NCI-H1417 treated with DMSO at 0.1 percent for 48 hours (cell line): ENCODE measurements at regions not wholly inside any gene's neighbourhood (a gene's known extent, or its start where the extent isn't known, plus 50 kb on each side); places are given as distances from the start of the nearest gene placed in this dataset.

Experiments used
- DNase-seq: peaks from one replicate; lab custom pipeline; 2025; lab: John Stamatoyannopoulos, UW

DNA sequence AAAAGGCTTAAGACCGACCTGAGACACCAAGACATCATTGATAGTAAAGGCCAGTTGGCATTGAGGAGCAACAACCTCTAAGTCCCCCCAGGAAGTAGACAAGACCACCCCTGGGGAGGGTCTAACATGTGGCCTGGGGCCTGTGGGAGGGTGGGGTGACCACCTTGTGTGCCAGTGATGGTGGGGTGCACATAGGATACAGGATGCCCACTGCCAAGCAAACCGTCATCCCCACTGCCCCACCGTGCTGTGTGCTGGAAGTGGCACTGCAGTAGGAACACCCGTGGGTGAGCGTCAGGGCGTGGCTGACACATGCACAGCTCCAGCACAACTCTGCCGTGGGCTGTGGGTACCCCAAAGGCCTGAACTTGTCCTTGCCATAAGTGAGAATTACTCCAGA, 84.3 kb upstream of the LGALSL start:
- DNase-seq = no peak

- DNase-seq = no peak
Measured at GRCh38 chr2:64371727-64372126, 82.2 kb upstream of the LGALSL start.

DNA sequence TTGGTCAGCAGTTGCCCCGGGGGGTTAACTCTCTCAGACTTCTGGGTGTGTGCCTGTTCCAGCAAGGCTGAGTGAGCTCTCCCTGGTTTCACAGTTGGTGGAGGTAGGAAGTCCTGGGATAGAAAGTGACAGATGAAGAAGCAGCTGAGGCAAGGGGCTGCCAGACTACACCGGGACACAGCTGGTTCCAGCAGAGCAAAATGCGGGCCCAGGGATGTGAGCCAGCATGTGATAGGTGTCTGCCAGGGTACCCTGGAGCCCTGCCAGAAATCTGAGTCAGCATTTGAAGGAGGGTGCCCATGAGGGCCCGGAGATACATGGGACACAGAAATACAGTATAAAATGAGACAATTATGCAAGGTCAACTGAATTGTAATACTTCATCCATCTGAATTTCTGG, 79.3 kb upstream of the LGALSL start:
- DNase-seq = no peak

- no peak for DNase-seq
Measured at GRCh38 chr2:64376926-64377325, 77.0 kb upstream of the LGALSL start.

GRCh38 chr2:64379186-64379585, 74.8 kb upstream of the LGALSL start:
- no peak for DNase-seq

- DNase-seq = no peak
Measured at GRCh38 chr2:64380853-64381527, 73.0 kb upstream of the LGALSL start.

DNA sequence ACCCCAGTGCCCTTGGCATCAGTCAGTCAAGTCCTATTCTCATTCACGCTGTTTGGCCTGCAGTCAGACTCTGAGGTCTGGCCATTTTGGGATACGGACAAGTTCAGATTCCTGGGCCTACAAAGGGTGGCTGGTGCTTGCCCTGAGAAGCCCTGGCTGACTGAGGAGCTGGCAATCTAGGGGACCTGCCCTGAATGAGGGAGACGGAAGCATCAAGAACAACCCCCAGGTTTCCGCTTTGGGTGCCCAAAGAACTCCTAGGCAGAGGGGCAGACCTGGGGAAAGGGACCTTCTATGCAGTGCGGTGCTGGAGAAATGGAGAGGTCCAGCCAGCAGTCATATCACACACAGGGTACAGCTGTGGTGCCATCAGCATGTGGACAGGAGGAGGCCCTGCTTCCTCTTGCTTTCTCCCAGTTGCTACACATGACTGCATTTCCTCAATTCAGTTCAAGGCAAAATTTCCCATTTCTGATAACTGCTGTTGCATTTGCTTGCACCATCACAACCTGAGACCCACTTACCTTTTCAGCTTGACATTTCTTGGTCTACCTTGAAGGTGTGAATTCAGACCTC, 70.9 kb upstream of the LGALSL start:
- no peak for DNase-seq

- no peak for DNase-seq
Measured at GRCh38 chr2:64383881-64384280, 70.1 kb upstream of the LGALSL start.

DNA sequence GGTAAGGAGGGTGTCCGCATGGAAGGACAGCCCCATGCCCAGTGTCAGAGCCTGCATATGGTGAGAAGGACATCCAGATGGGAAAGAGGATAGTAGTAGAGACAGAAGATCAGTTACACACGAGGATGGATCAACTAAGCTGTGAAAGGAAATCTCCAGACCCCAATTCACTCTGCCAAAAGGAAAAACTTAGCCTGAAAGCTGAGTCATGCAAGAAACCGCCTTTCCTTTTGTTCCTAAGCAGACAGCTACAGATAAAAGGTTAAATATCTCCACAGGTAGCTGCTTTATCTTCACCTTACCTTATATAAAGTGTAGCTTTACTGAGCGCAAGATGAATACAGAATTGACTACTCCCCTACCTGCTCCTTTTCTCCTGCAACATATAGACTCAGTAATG, 67.3 kb upstream of the LGALSL start:
- no peak for DNase-seq

DNA sequence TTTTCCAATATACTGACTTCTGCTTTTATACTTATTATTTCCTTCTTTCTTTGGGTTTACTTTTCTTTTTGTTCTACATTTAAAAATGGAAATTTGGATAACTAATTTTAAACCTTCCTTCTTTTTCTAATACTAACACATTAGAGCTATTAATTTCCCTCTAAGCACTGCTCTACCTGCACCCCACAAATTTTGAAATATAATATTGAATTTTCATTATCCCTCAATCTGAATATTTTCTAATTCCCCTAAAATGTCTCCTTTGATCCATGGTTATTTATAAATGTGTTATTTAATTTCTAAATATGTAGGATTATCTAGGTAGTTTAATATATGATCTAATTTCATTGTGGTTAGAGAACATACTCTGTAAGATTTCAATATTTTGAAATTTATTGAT, 63.4 kb upstream of the LGALSL start:
- no peak for DNase-seq

- DNase-seq = no peak
Measured at GRCh38 chr2:64391424-64391823, 62.5 kb upstream of the LGALSL start.

DNA sequence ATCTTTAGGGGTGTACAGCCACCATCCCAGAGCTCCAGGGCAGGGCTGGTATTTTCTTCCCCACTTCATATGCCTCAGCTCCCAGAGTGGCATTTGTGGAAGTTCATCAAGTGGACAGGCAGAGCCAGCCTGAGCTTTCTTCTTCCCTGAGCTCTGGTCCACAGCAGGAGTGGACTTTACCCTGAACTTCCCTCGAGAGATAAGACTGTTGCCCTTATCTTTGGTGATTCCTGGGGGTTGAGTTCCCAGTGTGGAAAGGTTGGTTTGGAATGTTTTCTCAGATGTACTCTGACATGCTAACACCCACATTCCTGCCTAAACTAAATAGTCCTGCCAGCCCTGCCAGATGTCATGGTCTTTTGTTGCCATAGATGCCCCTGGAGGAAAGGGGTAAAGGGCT, 62.0 kb upstream of the LGALSL start:
- DNase-seq = no peak

GRCh38 chr2:64392529-64392928, 61.4 kb upstream of the LGALSL start:
- no peak for DNase-seq

DNA sequence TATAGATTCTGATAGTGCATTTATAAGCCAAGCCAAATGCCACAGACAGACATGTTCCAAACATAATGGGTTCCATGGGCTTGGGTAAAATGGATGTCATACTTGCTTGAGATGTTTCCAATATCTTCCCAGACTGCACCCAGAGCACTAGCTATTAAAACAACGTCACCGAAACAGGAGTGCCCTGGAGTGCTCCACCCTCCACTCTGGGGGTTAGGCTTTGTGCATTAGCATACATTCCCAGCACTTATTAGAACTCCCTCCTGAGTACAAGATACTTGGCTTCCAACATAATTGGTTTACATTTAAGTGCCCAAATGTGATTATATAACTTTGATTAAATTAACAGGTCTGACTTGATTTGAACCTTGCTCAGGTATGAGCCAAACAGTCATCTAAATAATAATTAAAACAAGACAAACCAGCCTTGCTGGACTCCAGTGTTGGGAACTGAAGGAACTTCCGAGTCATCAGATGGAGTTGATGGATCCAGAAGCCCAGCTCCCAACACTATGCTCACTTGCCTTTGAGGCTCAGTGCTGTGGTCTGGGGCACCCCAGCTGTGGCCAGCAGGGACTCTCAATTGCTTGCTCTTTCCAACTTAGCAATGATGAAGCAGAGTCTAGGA, 60.5 kb upstream of the LGALSL start:
- DNase-seq = no peak

DNA sequence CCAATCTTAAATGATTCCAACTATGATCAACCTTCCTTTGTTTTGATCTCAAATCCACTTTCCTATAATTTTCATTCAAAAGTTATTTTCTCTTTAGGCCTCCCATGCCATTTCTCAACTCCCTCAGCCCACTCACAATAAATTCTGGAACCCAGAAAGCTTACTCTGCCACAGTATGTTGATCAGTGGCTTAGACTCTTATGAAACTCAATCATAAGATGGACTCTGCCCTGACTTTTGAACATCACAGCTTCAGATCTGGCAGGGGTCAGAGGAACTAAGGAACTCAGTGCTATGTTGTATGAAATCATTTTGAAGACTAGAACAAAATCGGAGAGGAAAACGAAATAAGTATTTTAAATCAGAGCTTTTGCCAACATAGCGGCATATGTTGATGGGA, 59.8 kb upstream of the LGALSL start:
- DNase-seq = no peak

DNA sequence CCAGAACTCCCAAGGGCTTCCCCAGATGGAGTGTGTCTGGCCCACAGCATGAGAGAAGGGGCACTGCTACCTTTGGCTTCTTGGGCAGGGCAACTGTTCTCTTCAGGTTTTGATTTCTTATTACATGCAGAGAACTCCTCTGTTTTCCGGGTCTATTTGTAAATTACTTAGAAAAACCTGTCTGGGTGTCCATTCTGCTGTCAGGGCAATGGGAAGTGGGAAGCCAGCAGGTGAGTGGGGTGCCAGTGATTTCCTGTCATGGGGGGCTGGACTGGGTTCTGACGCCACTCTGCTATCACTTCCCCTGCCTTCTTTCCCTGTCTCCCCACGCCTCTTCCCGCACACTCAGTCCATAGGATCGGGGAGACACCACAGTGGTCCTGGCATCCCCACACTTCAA, 58.0 kb upstream of the LGALSL start:
- no peak for DNase-seq

GRCh38 chr2:64396551-64396950, 57.4 kb upstream of the LGALSL start:
- DNase-seq = no peak

DNA sequence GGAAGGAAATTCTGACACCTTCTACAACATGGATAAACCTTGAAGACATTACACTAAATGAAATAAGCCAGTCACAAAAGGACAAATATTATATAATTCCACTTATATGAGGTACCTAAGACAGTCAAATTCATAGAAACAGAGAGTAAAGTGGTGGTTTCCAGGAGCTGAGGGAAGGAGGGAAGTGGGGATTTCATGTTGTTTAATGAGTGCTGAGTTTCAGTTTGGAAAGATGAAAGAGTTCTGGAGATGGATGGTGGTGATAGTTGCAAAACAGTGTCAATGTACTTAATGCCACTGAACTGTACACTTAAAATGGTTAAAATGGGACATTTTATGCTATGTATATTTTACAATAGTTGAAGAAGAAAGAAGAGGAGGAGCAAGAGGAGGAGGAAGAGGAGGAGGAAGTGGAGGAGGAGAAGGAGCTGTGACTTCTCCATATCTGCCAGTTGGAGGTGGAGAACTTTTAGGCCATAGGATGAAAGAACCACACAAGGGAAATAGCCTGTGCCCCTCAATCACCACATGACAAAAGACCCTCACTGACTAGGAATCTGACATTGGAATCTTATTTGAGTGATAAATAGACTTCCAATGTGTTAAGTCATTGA, 55.3 kb upstream of the LGALSL start:
- no peak for DNase-seq

- DNase-seq = no peak
Measured at GRCh38 chr2:64399521-64399920, 54.4 kb upstream of the LGALSL start.

DNA sequence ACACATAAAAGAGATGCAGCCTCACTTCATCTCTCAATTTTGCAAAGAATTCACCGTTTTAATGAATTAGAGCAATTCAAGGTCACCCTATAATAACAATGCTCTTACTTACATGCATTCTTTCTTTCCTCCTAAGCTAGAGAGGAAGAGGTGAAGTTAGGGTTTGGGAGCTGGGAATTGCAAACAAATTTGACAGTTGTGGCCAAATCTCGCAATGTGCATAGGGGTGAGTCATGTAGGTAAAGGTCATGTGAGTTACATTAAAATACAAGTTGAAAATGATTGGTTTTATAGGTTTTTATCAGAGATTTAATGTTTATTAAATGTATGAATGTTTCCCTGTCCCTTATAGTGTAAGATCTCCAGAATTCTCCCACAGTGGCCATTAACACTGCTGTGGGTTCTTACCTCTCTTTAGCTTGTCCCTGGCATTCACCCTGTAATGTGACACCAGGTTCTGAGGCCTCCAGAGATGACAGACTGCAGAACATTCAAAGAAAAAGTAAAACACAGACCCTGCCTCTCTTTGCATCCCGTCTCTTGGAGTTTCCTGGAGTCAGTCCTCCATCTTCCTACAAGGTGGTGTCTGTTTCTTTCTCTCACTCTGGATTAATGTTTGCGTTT, 53.7 kb upstream of the LGALSL start:
- DNase-seq = no peak

- no peak for DNase-seq
Measured at GRCh38 chr2:64400733-64401528, 53.0 kb upstream of the LGALSL start.

- peak; percentile 31 for DNase-seq
Measured at GRCh38 chr2:64401529-64401880, 52.5 kb upstream of the LGALSL start.
